ENCODE measurements at regions not wholly inside any gene's neighbourhood (a gene's known extent, or its start where the extent isn't known, plus 50 kb on each side); places are given as distances from the start of the nearest gene placed in this dataset.

DNA sequence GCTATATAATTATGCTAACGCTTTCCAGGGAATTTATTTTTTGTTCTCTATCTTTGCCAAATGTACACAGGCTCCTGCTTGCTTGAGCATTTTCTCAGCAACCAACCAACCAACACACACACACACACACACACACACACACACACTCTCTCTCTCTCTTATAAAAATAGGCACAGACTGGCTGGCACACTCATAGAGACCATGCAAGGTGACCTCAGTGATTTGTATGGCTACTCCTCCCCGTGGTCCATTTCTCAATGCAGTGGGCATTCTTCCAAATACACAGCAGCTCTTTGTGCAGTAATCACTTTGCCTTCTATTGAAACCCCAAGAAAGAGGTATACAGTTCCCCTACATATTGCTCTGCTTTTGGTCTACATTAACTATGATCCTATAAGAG is 416.0 kb downstream of the MAN2A1 start:
- TF ChIP-seq POLR2AphosphoS2 (IDR thresholded peaks at IDR 0.05; ENCODE audit: low read depth, low read length) (no peak), RB1 (IDR thresholded peaks at IDR 0.05; ENCODE audit: borderline replicate concordance) (no peak)
- FAIRE-seq (no peak), DNase-seq (ENCODE audit: low read depth, low spot score) (no peak), ATAC-seq (no peak)
- no peaks in the 10 kb centered on the region for H3K79me2 ChIP-seq (ENCODE audit: control insufficient read depth, insufficient read depth, low read length)
- ChIA-PET POLR2A (no interaction called here), RAD21 (ENCODE audit: unreplicated experiment) (no interaction called here), SMC1A (ENCODE audit: uncharacterized antibody, unreplicated experiment) (no interaction called here), CTCF (no interaction called here)
- H3K9ac ChIP-seq (ENCODE audit: control insufficient read depth, insufficient read depth, low read length) = no peak overlapping the region
- H3K36me3 ChIP-seq (ENCODE audit: control insufficient read depth in 2 of 2, insufficient read depth in 2 of 2, low read length in 1 of 2) = no peaks in the 10 kb centered on the region
- H3K27ac ChIP-seq (ENCODE audit: control insufficient read depth, insufficient read depth) = no peak overlapping the region
- no TSS peak for BruUV-seq (replicated peaks)
- H4K20me1 ChIP-seq (ENCODE audit: control insufficient read depth, insufficient read depth) = no peaks in the 10 kb centered on the region
- no peaks in the 10 kb centered on the region for H3K27me3 ChIP-seq (replicated peaks in 1 of 2; ENCODE audit: control insufficient read depth in 2 of 2, insufficient read depth in 2 of 2, low read length in 1 of 2)
- H3K9me3 ChIP-seq (replicated peaks; ENCODE audit: control insufficient read depth, insufficient read depth, low read length) = no peaks in the 10 kb centered on the region
- in situ Hi-C loops (cut with MboI) = no loop called here
- H3K4me3 ChIP-seq = no peak overlapping the region
- WGBS (ENCODE audit: insufficient coverage, insufficient replicate concordance, low lambda C conversion rate, missing lambda C conversion rate) = 50% methylated on average over 2 of the region's 2 CpGs
- intact Hi-C loops (cut with micrococcal nuclease; ENCODE audit: unreplicated experiment) = no loop called here
- no peak overlapping the region for H3K4me2 ChIP-seq (ENCODE audit: control insufficient read depth, insufficient read depth)
- H3K4me1 ChIP-seq (ENCODE audit: control insufficient read depth, insufficient read depth, low read length) = no peaks in the 10 kb centered on the region
- H2AFZ ChIP-seq (ENCODE audit: control insufficient read depth, low read depth, low read length) = no peak overlapping the region

DNA sequence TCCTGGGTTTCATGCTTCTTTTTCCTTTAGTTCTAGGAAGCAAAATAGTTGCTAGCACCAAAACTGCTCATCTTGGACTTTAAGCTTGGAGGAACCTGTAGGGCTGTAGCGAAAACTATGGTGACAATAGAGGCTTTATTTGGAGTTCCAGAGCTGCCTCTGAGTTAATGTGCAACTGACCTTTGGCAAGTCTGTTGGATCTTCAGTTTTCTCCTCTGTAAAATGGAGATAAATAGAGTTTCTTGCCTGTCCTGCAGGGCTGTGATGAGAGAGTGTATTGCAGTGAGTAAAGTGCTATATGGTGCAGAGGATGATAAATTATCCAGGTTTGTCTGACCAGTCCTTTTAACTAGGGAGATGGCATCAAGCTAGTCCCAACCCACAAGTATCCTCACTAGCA is 417.0 kb downstream of the MAN2A1 start:
- Histone ChIP-seq H3K27me3 (replicated peaks in 1 of 2; ENCODE audit: control insufficient read depth in 2 of 2, insufficient read depth in 2 of 2, low read length in 1 of 2) (no peaks in the 10 kb centered on the region), H3K36me3 (ENCODE audit: control insufficient read depth in 2 of 2, insufficient read depth in 2 of 2, low read length in 1 of 2) (no peaks in the 10 kb centered on the region), H3K79me2 (ENCODE audit: control insufficient read depth, insufficient read depth, low read length) (no peaks in the 10 kb centered on the region), H3K27ac (ENCODE audit: control insufficient read depth, insufficient read depth) (no peak overlapping the region), H3K9me3 (replicated peaks; ENCODE audit: control insufficient read depth, insufficient read depth, low read length) (no peaks in the 10 kb centered on the region), H3K9ac (ENCODE audit: control insufficient read depth, insufficient read depth, low read length) (no peak overlapping the region), H3K4me2 (ENCODE audit: control insufficient read depth, insufficient read depth) (no peak overlapping the region), H4K20me1 (ENCODE audit: control insufficient read depth, insufficient read depth) (no peaks in the 10 kb centered on the region), H3K4me3 (no peak overlapping the region), H3K4me1 (ENCODE audit: control insufficient read depth, insufficient read depth, low read length) (no peaks in the 10 kb centered on the region), H2AFZ (ENCODE audit: control insufficient read depth, low read depth, low read length) (no peak overlapping the region)
- no TSS peak for BruUV-seq (replicated peaks)
- CTCF ChIA-PET = no interaction called here
- no peak for TF ChIP-seq ZZZ3 (IDR thresholded peaks at IDR 0.05; ENCODE audit: control insufficient read depth, insufficient read length, low read depth)
- TF ChIP-seq SREBF2 (IDR thresholded peaks at IDR 0.05; ENCODE audit: low read length) = no peak
- no peak for TF ChIP-seq SP1 (IDR thresholded peaks at IDR 0.05; ENCODE audit: low read depth, low read length)
- TF ChIP-seq SMC3 (IDR thresholded peaks at IDR 0.05; ENCODE audit: borderline replicate concordance, low read length) = no peak
- intact Hi-C loops (cut with micrococcal nuclease; ENCODE audit: unreplicated experiment) (no loop called here), in situ Hi-C loops (cut with MboI) (no loop called here)
- WGBS (ENCODE audit: insufficient coverage, insufficient replicate concordance, low lambda C conversion rate, missing lambda C conversion rate) = 35% methylated on average over 1 of the region's 1 CpG
- FAIRE-seq (no peak), DNase-seq (ENCODE audit: low read depth, low spot score) (no peak), ATAC-seq (no peak)
- SMC1A ChIA-PET (ENCODE audit: uncharacterized antibody, unreplicated experiment) = no interaction called here
- RAD21 ChIA-PET (ENCODE audit: unreplicated experiment) = no interaction called here
- POLR2A ChIA-PET = no interaction called here

All from GM12878 (cell line).